HG03575 (cell line): ENCODE measurements at regions not wholly inside any gene's neighbourhood (a gene's known extent, or its start where the extent isn't known, plus 50 kb on each side); places are given as distances from the start of the nearest gene placed in this dataset.
"Not testable (repeated sequence)": the region's sequence is repeated elsewhere in the genome, so short reads cannot be mapped to it uniquely, and the experiment has no call there.

Experiments
- ATAC-seq: cut with Tn5 transposase; IDR thresholded peaks from one replicate; pipeline ENCODE4 v1.9.1; 2021; ENCODE audit not compliant: unreplicated experiment, insufficient number of reproducible peaks, low FRiP score; ENCODE audit errors: extremely low read depth

GRCh38 chr5:124832510-124832909 lies 86.1 kb upstream of the ZNF608 start:
- no peak for ATAC-seq

GRCh38 chr5:124836314-124836713 lies 89.9 kb upstream of the ZNF608 start:
- not testable (repeated sequence) for ATAC-seq

GRCh38 chr5:124839371-124839998 lies 93.0 kb upstream of the ZNF608 start:
- no peak for ATAC-seq

- no peak for ATAC-seq
Observed at GRCh38 chr5:124841829-124842712, 95.6 kb upstream of the ZNF608 start.

GRCh38 chr5:124842725-124843595 lies 96.5 kb upstream of the ZNF608 start:
- ATAC-seq = no peak

- ATAC-seq = no peak
Observed at GRCh38 chr5:124843596-124843899, 97.1 kb upstream of the ZNF608 start.

GRCh38 chr5:124844371-124844920 lies 98.0 kb upstream of the ZNF608 start:
- ATAC-seq = no peak

- no peak for ATAC-seq
Observed at GRCh38 chr5:124847907-124848306, 101.5 kb upstream of the ZNF608 start.

GRCh38 chr5:124849774-124850173 lies 103.3 kb upstream of the ZNF608 start:
- no peak for ATAC-seq

GRCh38 chr5:124856726-124857125 lies 110.3 kb upstream of the ZNF608 start:
- ATAC-seq = no peak

- no peak for ATAC-seq
Observed at GRCh38 chr5:124858612-124859011, 112.2 kb upstream of the ZNF608 start.

- ATAC-seq = no peak
Observed at GRCh38 chr5:124859027-124859426, 112.6 kb upstream of the ZNF608 start.

GRCh38 chr5:124859556-124860290 lies 113.3 kb upstream of the ZNF608 start:
- no peak for ATAC-seq

GRCh38 chr5:124860291-124860655 lies 113.8 kb upstream of the ZNF608 start:
- ATAC-seq = no peak

GRCh38 chr5:124865066-124865465 lies 118.6 kb upstream of the ZNF608 start:
- no peak for ATAC-seq

GRCh38 chr5:124865603-124866354 lies 119.3 kb upstream of the ZNF608 start:
- ATAC-seq = no peak

- no peak for ATAC-seq
Observed at GRCh38 chr5:124866355-124867136, 120.1 kb upstream of the ZNF608 start.
